Stomach (tissue), 8 donors: ENCODE measurements at regions not wholly inside any gene's neighbourhood (a gene's known extent, or its start where the extent isn't known, plus 50 kb on each side); places are given as distances from the start of the nearest gene placed in this dataset.

Source experiments
- DNase-seq, 2 donors: peaks; one replicate each; pipeline versions ENCODE4 v3.0.0 to v3.0.0-alpha.2; 2013 to 2019
- H3K27ac ChIP-seq, 5 donors: fragments of 200-600 bp in 4 of 5; sonication (generic) in 4 of 5; one replicate each; pipeline ENCODE4 v1.5.1; 2013 to 2019; ENCODE audit warnings: mild to moderate bottlenecking in 1 of 5, moderate library complexity in 1 of 5
- H3K27me3 ChIP-seq, 3 donors: fragments of 200-600 bp; sonication (generic); one replicate each; pipeline ENCODE4 v1.5.1; 2017 to 2019; ENCODE audit warnings: mixed run types in 1 of 3
- H3K36me3 ChIP-seq, 4 donors: fragments of 200-600 bp; sonication (generic); 1 replicate in 3 of 4; 2 replicates in 1 of 4; pipeline ENCODE4 v1.5.1; 2016 to 2019
- H3K4me1 ChIP-seq, 4 donors: fragments of 200-600 bp; sonication (generic); one replicate each; pipeline ENCODE4 v1.5.1; 2016 to 2019
- H3K4me3 ChIP-seq, 4 donors: fragments of 200-600 bp; sonication (generic) in 3 of 4; one replicate each; pipeline ENCODE4 v1.5.1; 2016 to 2019; ENCODE audit warnings: mild to moderate bottlenecking in 1 of 4
- H3K9me3 ChIP-seq, 4 donors: fragments of 200-600 bp; sonication (generic); one replicate each; pipeline ENCODE4 v1.5.1; 2016 to 2019
- EP300 ChIP-seq: sonication (generic); formaldehyde crosslinking; IDR thresholded peaks from one replicate; pipeline ENCODE4 v1.6.1; 2017; ENCODE audit warnings: antibody characterized with exemption
- POLR2A ChIP-seq, 4 donors: fragments of 450-650 bp; IDR thresholded peaks; one replicate each; pipeline ENCODE4 v1.6.1; 2016; ENCODE audit warnings: antibody characterized with exemption in 4 of 4, control low read depth in 2 of 4, mild to moderate bottlenecking in 1 of 4, moderate library complexity in 1 of 4
- POLR2AphosphoS5 ChIP-seq, 3 donors: sonication (generic); formaldehyde crosslinking; IDR thresholded peaks; one replicate each; pipeline ENCODE4 v1.6.1; 2016; ENCODE audit warnings: antibody characterized with exemption in 3 of 3
- WGBS, 5 donors: extraction: QIAGEN DNeasy Blood & Tissue Kit in 3 of 5; methylation state at CpG; one replicate each; pipeline versions ENCODE4 v1.1.5 to v1.1.7; 2013 to 2018; 5-methylcytosine and 5-hydroxymethylcytosine counted together
- intact Hi-C: fragments of 100-400 bp; cut with DNase I; formaldehyde crosslinking; loops from one replicate; pipeline ENCODE4 v1.15.1; 2023; ENCODE audit warnings: low total_unique reads
- TF ChIP-seq, protein P1 (sequence below), 7 experiments: fragments of 450-650 bp in 4 of 7; fragments of 200-600 bp in 3 of 7; sonication (generic) in 3 of 7; IDR thresholded peaks; one replicate each; pipeline ENCODE4 v1.5.1; 2016 to 2019; ENCODE audit warnings: antibody characterized with exemption in 7 of 7, control low read depth in 2 of 7, mild to moderate bottlenecking in 1 of 7
- donor health status: healthy with polysubstance abuse.
- donor health status: Bipolar disorder and iron deficiency.
- donor health status: healthy.

GRCh38 chr10:109746861-109747260 is 176.4 kb downstream of the XPNPEP1 start:
- intact Hi-C loops = no loop called here
- WGBS, 5 donors = 66 to 86% (median 77%) methylated on average over 1 of the region's 1 CpG
- H3K27me3 ChIP-seq = no peaks in the 10 kb centered on the region
- H3K4me1 ChIP-seq = no peaks in the 10 kb centered on the region
- no peak overlapping the region for H3K27ac ChIP-seq
- no peaks in the 10 kb centered on the region for H3K36me3 ChIP-seq
- no peak for DNase-seq
- H3K4me3 ChIP-seq = no peak overlapping the region
- TF ChIP-seq, protein P1, sequence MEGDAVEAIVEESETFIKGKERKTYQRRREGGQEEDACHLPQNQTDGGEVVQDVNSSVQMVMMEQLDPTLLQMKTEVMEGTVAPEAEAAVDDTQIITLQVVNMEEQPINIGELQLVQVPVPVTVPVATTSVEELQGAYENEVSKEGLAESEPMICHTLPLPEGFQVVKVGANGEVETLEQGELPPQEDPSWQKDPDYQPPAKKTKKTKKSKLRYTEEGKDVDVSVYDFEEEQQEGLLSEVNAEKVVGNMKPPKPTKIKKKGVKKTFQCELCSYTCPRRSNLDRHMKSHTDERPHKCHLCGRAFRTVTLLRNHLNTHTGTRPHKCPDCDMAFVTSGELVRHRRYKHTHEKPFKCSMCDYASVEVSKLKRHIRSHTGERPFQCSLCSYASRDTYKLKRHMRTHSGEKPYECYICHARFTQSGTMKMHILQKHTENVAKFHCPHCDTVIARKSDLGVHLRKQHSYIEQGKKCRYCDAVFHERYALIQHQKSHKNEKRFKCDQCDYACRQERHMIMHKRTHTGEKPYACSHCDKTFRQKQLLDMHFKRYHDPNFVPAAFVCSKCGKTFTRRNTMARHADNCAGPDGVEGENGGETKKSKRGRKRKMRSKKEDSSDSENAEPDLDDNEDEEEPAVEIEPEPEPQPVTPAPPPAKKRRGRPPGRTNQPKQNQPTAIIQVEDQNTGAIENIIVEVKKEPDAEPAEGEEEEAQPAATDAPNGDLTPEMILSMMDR (IDR thresholded peaks at IDR 0.05) = no peak
- TF ChIP-seq EP300 (no peak), POLR2A (IDR thresholded peaks at IDR 0.05) (no peak), POLR2AphosphoS5 (IDR thresholded peaks at IDR 0.05) (no peak)
- H3K9me3 ChIP-seq = no peaks in the 10 kb centered on the region

GRCh38 chr10:109744020-109744419 is 179.3 kb downstream of the XPNPEP1 start:
- H3K36me3 ChIP-seq = no peaks in the 10 kb centered on the region
- no peak overlapping the region for H3K27ac ChIP-seq
- H3K27me3 ChIP-seq = no peaks in the 10 kb centered on the region
- intact Hi-C loops = no loop called here
- no peaks in the 10 kb centered on the region for H3K9me3 ChIP-seq
- no peak for TF ChIP-seq POLR2AphosphoS5 (IDR thresholded peaks at IDR 0.05)
- DNase-seq = peak in 1 of 2 donors; percentile 31
- H3K4me1 ChIP-seq = no peaks in the 10 kb centered on the region
- no peak overlapping the region for H3K4me3 ChIP-seq

DNA sequence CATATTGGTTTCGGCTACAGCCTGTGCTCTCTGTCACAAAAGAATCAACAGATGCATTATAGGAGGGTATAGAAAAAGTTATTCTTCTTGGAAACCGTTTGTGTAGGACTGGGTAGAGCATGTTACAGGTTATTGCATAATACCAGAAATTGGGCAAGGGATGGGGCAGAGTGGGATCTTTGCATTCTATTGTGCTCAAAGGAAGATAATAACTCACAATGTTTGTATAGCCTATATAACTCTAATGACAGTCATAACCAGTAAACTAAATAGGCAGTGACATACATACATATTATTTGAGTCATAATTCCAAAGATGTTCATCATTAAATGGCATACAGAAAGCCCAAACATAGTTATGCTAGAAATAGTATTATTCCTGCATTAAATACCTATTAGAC is 179.7 kb downstream of the XPNPEP1 start:
- intact Hi-C loops = no loop called here
- TF ChIP-seq, protein P1 (IDR thresholded peaks at IDR 0.05) = no peak
- no peak for TF ChIP-seq POLR2AphosphoS5 (IDR thresholded peaks at IDR 0.05)
- no peak for TF ChIP-seq EP300
- no peak for TF ChIP-seq POLR2A (IDR thresholded peaks at IDR 0.05)
- H3K4me1 ChIP-seq = no peaks in the 10 kb centered on the region
- H3K27ac ChIP-seq = no peak overlapping the region
- no peak overlapping the region for H3K4me3 ChIP-seq
- no peak for DNase-seq
- no peaks in the 10 kb centered on the region for H3K9me3 ChIP-seq
- H3K36me3 ChIP-seq = no peaks in the 10 kb centered on the region
- no peaks in the 10 kb centered on the region for H3K27me3 ChIP-seq
- WGBS, 5 donors = 47 to 58% (median 54%) methylated on average over 2 of the region's 2 CpGs

GRCh38 chr10:109743146-109743545 is 180.2 kb downstream of the XPNPEP1 start:
- no peak overlapping the region for H3K27ac ChIP-seq
- 33 to 45% (median 40%) methylated on average over 5 of the region's 5 CpGs for WGBS, 5 donors

GRCh38 chr10:109741712-109742111 is 181.6 kb downstream of the XPNPEP1 start:
- WGBS, 5 donors = 63 to 78% (median 70%) methylated on average over 2 of the region's 2 CpGs
- H3K9me3 ChIP-seq = no peaks in the 10 kb centered on the region
- H3K36me3 ChIP-seq = no peaks in the 10 kb centered on the region
- no peak overlapping the region for H3K4me3 ChIP-seq
- no peak for DNase-seq
- no peak overlapping the region for H3K27ac ChIP-seq
- no peaks in the 10 kb centered on the region for H3K4me1 ChIP-seq
- TF ChIP-seq EP300 (no peak), POLR2AphosphoS5 (IDR thresholded peaks at IDR 0.05) (no peak), POLR2A (IDR thresholded peaks at IDR 0.05) (no peak)
- TF ChIP-seq, protein P1 (IDR thresholded peaks at IDR 0.05) = no peak
- H3K27me3 ChIP-seq = no peaks in the 10 kb centered on the region
- intact Hi-C loops = no loop called here

More at GRCh38 chr10:109743146-109743545, 180.2 kb downstream of the XPNPEP1 start:
- Histone ChIP-seq H3K4me3 (no peak overlapping the region), H3K4me1 (no peaks in the 10 kb centered on the region), H3K9me3 (no peaks in the 10 kb centered on the region), H3K27me3 (no peaks in the 10 kb centered on the region), H3K36me3 (no peaks in the 10 kb centered on the region)
- DNase-seq = peak in 1 of 2 donors; percentile 26
- intact Hi-C loops = no loop called here
- TF ChIP-seq EP300 (no peak), POLR2A (IDR thresholded peaks at IDR 0.05) (no peak), POLR2AphosphoS5 (IDR thresholded peaks at IDR 0.05) (no peak)
- TF ChIP-seq, protein P1 (IDR thresholded peaks at IDR 0.05) = no peak
